Prostate gland (tissue), 2 donors: ENCODE measurements at regions not wholly inside any gene's neighbourhood (a gene's known extent, or its start where the extent isn't known, plus 50 kb on each side); places are given as distances from the start of the nearest gene placed in this dataset.

Source experiments
- CTCF ChIP-seq, 4 experiments: fragments of 200-600 bp in 2 of 4; fragments of 450-650 bp in 2 of 4; sonication (generic) in 2 of 4; IDR thresholded peaks; 1 replicate in 3 of 4; 2 replicates in 1 of 4; pipeline ENCODE4 v1.5.1; 2016 to 2019; ENCODE audit warnings: antibody characterized with exemption in 4 of 4, mild to moderate bottlenecking in 2 of 4, moderate library complexity in 2 of 4
- POLR2A ChIP-seq: fragments of 450-650 bp; IDR thresholded peaks from one replicate; pipeline ENCODE4 v1.6.1; 2016; ENCODE audit warnings: antibody characterized with exemption, mild to moderate bottlenecking
- POLR2AphosphoS5 ChIP-seq: sonication (generic); formaldehyde crosslinking; IDR thresholded peaks from one replicate; pipeline ENCODE4 v1.6.1; 2017; ENCODE audit warnings: antibody characterized with exemption

GRCh38 chr7:25930492-25931048 lies 221.4 kb upstream of the NFE2L3 start:
- TF ChIP-seq CTCF (IDR thresholded peaks at IDR 0.05) (no peak), POLR2AphosphoS5 (no peak), POLR2A (no peak)
